GM23338 (cell line): ENCODE measurements at regions not wholly inside any gene's neighbourhood (a gene's known extent, or its start where the extent isn't known, plus 50 kb on each side); places are given as distances from the start of the nearest gene placed in this dataset.
A peak's percentile ranks its signal among the peaks of the same experiment; 100 is the strongest.
"Not testable (repeated sequence)": the region's sequence is repeated elsewhere in the genome, so short reads cannot be mapped to it uniquely, and the experiment has no call there.

Experiments used
- ATAC-seq: fragments of 200-7000 bp; cut with Tn5 transposase; 3 replicates; pipeline ENCODE4 v1.9.1; 2020
- DNase-seq: peaks from one replicate; pipeline ENCODE4 v3.0.0-alpha.2; 2015; ENCODE audit warnings: low spot score
- H2AFZ ChIP-seq: fragments of 200-600 bp; sonication (generic); 2 replicates; pipeline ENCODE4 v1.8.0; 2016; ENCODE audit warnings: antibody characterized with exemption, mild to moderate bottlenecking, moderate library complexity
- H3F3A ChIP-seq: fragments of 200-600 bp; sonication (generic); replicated peaks from 2 replicates; pipeline ENCODE4 v1.8.0; 2017; ENCODE audit warnings: antibody characterized with exemption, mixed run types, low read depth
- H3K27ac ChIP-seq: fragments of 200-600 bp; sonication (generic); 2 replicates; pipeline ENCODE4 v1.6.1; 2016; ENCODE audit warnings: low read depth
- H3K27me3 ChIP-seq: fragments of 200-600 bp; sonication (generic); 2 replicates; pipeline ENCODE4 v1.8.0; 2016; ENCODE audit warnings: mild to moderate bottlenecking, mixed run types, moderate library complexity; ENCODE audit not compliant: insufficient read depth
- H3K36me3 ChIP-seq: fragments of 200-600 bp; sonication (generic); 2 replicates; pipeline ENCODE4 v1.8.0; 2016; ENCODE audit warnings: mild to moderate bottlenecking; ENCODE audit not compliant: insufficient read depth
- H3K4me1 ChIP-seq: fragments of 200-600 bp; sonication (generic); 2 replicates; pipeline ENCODE4 v1.8.0; 2016; ENCODE audit warnings: mild to moderate bottlenecking, moderate library complexity; ENCODE audit not compliant: insufficient read depth
- H3K4me2 ChIP-seq: fragments of 200-600 bp; sonication (generic); 2 replicates; pipeline ENCODE4 v1.7.1; 2017; ENCODE audit warnings: mixed run types
- H3K4me3 ChIP-seq: fragments of 200-600 bp; sonication (generic); 2 replicates; pipeline ENCODE4 v1.6.1; 2016; ENCODE audit warnings: mixed run types
- H3K79me2 ChIP-seq: fragments of 200-600 bp; sonication (generic); replicated peaks from 2 replicates; pipeline ENCODE4 v1.8.0; 2017; ENCODE audit warnings: mild to moderate bottlenecking; ENCODE audit not compliant: insufficient read depth
- H3K9me2 ChIP-seq: fragments of 200-600 bp; sonication (generic); 2 replicates; pipeline ENCODE4 v1.8.0; 2017; ENCODE audit not compliant: insufficient read depth
- H4K20me1 ChIP-seq: fragments of 200-600 bp; sonication (generic); replicated peaks from 2 replicates; pipeline ENCODE4 v1.8.0; 2017; ENCODE audit warnings: mild to moderate bottlenecking; ENCODE audit not compliant: insufficient read depth
- H3K27ac Mint-ChIP-seq: 2 replicates; pipeline ENCODE4 v1.8.0; 2020; ENCODE audit warnings: inconsistent platforms, mild to moderate bottlenecking, moderate library complexity, mixed read lengths
- H3K27me3 Mint-ChIP-seq: 3 replicates; pipeline ENCODE4 v1.8.0; 2022; ENCODE audit warnings: low read depth, mild to moderate bottlenecking, moderate library complexity, mixed read lengths, inconsistent platforms; ENCODE audit not compliant: insufficient read depth, poor library complexity
- H3K36me3 Mint-ChIP-seq: 3 replicates; pipeline ENCODE4 v1.8.0; 2021; ENCODE audit warnings: low read depth, mild to moderate bottlenecking, inconsistent platforms, moderate library complexity, mixed read lengths
- H3K4me1 Mint-ChIP-seq: 3 replicates; pipeline ENCODE4 v1.8.0; 2020; ENCODE audit warnings: mild to moderate bottlenecking, inconsistent platforms, mixed read lengths
- H3K4me3 Mint-ChIP-seq: 3 replicates; pipeline ENCODE4 v1.8.0; 2021; ENCODE audit warnings: moderate library complexity, mild to moderate bottlenecking, inconsistent platforms, mixed read lengths
- H3K9me3 Mint-ChIP-seq: 3 replicates; pipeline ENCODE4 v1.8.0; 2020; ENCODE audit warnings: moderate library complexity, mild to moderate bottlenecking, inconsistent platforms, mixed read lengths
- EZH2 ChIP-seq: fragments of 200-600 bp; sonication (generic); IDR thresholded peaks from one replicate; pipeline ENCODE4 v1.8.0; 2017; ENCODE audit warnings: antibody characterized with exemption, mild to moderate bottlenecking, low read depth; ENCODE audit not compliant: unreplicated experiment
- POLR2AphosphoS5 ChIP-seq: IDR thresholded peaks from 2 replicates; pipeline ENCODE4 v1.6.1; 2016; ENCODE audit warnings: antibody characterized with exemption, low read depth
- STAT1 ChIP-seq: IDR thresholded peaks from one replicate; pipeline ENCODE4 v1.6.1; 2016; ENCODE audit warnings: antibody characterized with exemption; ENCODE audit not compliant: unreplicated experiment
- ZNF331 ChIP-seq: fragments of 250-450 bp; sonication (Bioruptor Pico); IDR thresholded peaks from 2 replicates; pipeline ENCODE4 v1.5.0; 2020; ENCODE audit warnings: low read depth, mild to moderate bottlenecking, moderate library complexity
- TF ChIP-seq, protein P1 (sequence below): fragments of 250-450 bp; sonication (Bioruptor Pico); IDR thresholded peaks from 2 replicates; pipeline ENCODE4 v1.5.0; 2020; ENCODE audit warnings: mild to moderate bottlenecking, moderate library complexity
- TF ChIP-seq, protein P2 (sequence below), 2 experiments: fragments of 200-600 bp in 1 of 2; sonication (generic) in 1 of 2; conservative IDR thresholded peaks; 2 replicates each; pipeline versions ENCODE4 v1.5.1 to v1.6.1; 2016 to 2017; ENCODE audit warnings: antibody characterized with exemption in 2 of 2, low read depth in 2 of 2, mild to moderate bottlenecking in 2 of 2, moderate library complexity in 1 of 2

DNA sequence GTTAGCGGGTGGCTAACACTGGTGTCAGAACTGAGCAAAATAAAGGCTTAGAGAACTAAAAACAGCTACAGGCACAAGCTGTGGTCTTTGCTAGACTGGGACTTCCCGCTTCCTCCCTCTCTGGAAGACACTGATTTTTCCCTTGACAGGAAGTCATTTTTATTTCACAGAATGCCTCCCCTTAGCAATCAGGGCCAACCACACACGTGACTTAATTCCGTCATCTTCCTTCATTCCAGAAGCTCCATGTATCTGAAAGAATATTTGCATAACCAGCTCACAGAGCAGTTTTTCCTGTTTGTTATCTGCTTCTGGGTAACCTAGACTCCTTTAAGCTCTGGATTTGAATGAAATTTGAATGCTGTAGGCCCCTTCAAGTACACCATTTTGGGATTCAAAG, 327.5 kb upstream of the FRG1 start:
- Histone ChIP-seq H3K4me2 (no peak overlapping the region), H3K9me2 (no peaks in the 10 kb centered on the region), H3K27me3 (no peaks in the 10 kb centered on the region), H3K36me3 (no peaks in the 10 kb centered on the region), H3K79me2 (no peaks in the 10 kb centered on the region), H3K4me3 (no peak overlapping the region), H3K4me1 (no peaks in the 10 kb centered on the region), H3K27ac (no peak overlapping the region), H2AFZ (no peak overlapping the region), H3F3A (no peaks in the 10 kb centered on the region), H4K20me1 (no peaks in the 10 kb centered on the region)
- Mint-ChIP-seq H3K4me3 (no peak overlapping the region), H3K27me3 (peaks cover 1% of the 10 kb centered on the region), H3K36me3 (peaks cover 15% of the 10 kb centered on the region), H3K27ac (no peak overlapping the region), H3K4me1 (no peaks in the 10 kb centered on the region), H3K9me3 (peaks cover 73% of the 10 kb centered on the region)
- DNase-seq (no peak), ATAC-seq (no peak)
- no peak for TF ChIP-seq ZNF331 (CRISPR knock-in tag)

DNA sequence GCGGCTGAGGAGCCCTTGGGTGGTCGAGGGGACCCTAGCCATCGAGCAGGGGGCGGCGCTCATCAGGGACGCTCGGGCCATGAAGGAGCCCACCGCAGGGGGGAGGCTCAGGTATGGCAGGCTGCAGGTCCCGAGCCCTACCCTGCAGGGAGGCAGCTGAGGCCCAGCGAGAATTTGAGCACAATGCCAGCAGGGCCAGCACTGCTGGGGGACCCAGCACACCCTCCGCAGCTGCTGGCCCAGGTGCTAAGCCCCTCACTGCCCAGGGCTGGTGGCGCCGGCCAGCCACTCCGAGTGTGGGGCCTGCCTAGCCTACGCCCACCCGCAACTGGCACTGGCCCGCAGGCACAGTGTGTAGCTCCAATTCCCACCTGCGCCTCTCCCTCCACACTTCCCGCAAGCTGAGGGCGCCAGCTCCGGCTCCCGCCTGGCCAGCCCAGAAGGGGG, 325.4 kb upstream of the FRG1 start:
- Mint-ChIP-seq H3K9me3 (peaks cover 66% of the 10 kb centered on the region), H3K27ac (no peak overlapping the region), H3K4me3 (no peak overlapping the region), H3K4me1 (no peaks in the 10 kb centered on the region), H3K27me3 (peaks cover 1% of the 10 kb centered on the region), H3K36me3 (peaks cover 15% of the 10 kb centered on the region)
- Histone ChIP-seq H3K27ac (no peak overlapping the region), H2AFZ (no peak overlapping the region), H3K4me3 (no peak overlapping the region), H4K20me1 (no peaks in the 10 kb centered on the region), H3F3A (no peaks in the 10 kb centered on the region), H3K4me1 (no peaks in the 10 kb centered on the region), H3K4me2 (no peak overlapping the region), H3K27me3 (no peaks in the 10 kb centered on the region), H3K9me2 (no peaks in the 10 kb centered on the region), H3K36me3 (no peaks in the 10 kb centered on the region), H3K79me2 (no peaks in the 10 kb centered on the region)
- TF ChIP-seq, protein P1, sequence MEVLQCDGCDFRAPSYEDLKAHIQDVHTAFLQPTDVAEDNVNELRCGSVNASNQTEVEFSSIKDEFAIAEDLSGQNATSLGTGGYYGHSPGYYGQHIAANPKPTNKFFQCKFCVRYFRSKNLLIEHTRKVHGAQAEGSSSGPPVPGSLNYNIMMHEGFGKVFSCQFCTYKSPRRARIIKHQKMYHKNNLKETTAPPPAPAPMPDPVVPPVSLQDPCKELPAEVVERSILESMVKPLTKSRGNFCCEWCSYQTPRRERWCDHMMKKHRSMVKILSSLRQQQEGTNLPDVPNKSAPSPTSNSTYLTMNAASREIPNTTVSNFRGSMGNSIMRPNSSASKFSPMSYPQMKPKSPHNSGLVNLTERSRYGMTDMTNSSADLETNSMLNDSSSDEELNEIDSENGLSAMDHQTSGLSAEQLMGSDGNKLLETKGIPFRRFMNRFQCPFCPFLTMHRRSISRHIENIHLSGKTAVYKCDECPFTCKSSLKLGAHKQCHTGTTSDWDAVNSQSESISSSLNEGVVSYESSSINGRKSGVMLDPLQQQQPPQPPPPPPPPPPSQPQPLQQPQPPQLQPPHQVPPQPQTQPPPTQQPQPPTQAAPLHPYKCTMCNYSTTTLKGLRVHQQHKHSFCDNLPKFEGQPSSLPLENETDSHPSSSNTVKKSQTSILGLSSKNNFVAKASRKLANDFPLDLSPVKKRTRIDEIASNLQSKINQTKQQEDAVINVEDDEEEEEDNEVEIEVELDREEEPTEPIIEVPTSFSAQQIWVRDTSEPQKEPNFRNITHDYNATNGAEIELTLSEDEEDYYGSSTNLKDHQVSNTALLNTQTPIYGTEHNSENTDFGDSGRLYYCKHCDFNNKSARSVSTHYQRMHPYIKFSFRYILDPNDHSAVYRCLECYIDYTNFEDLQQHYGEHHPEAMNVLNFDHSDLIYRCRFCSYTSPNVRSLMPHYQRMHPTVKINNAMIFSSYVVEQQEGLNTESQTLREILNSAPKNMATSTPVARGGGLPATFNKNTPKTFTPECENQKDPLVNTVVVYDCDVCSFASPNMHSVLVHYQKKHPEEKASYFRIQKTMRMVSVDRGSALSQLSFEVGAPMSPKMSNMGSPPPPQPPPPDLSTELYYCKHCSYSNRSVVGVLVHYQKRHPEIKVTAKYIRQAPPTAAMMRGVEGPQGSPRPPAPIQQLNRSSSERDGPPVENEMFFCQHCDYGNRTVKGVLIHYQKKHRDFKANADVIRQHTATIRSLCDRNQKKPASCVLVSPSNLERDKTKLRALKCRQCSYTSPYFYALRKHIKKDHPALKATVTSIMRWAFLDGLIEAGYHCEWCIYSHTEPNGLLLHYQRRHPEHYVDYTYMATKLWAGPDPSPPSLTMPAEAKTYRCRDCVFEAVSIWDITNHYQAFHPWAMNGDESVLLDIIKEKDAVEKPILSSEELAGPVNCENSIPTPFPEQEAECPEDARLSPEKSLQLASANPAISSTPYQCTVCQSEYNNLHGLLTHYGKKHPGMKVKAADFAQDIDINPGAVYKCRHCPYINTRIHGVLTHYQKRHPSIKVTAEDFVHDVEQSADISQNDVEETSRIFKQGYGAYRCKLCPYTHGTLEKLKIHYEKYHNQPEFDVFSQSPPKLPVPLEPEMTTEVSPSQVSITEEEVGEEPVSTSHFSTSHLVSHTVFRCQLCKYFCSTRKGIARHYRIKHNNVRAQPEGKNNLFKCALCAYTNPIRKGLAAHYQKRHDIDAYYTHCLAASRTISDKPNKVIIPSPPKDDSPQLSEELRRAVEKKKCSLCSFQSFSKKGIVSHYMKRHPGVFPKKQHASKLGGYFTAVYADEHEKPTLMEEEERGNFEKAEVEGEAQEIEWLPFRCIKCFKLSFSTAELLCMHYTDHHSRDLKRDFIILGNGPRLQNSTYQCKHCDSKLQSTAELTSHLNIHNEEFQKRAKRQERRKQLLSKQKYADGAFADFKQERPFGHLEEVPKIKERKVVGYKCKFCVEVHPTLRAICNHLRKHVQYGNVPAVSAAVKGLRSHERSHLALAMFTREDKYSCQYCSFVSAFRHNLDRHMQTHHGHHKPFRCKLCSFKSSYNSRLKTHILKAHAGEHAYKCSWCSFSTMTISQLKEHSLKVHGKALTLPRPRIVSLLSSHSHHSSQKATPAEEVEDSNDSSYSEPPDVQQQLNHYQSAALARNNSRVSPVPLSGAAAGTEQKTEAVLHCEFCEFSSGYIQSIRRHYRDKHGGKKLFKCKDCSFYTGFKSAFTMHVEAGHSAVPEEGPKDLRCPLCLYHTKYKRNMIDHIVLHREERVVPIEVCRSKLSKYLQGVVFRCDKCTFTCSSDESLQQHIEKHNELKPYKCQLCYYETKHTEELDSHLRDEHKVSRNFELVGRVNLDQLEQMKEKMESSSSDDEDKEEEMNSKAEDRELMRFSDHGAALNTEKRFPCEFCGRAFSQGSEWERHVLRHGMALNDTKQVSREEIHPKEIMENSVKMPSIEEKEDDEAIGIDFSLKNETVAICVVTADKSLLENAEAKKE (CRISPR knock-in tag): no peak
- TF ChIP-seq EZH2: no peak
- TF ChIP-seq, protein P2, sequence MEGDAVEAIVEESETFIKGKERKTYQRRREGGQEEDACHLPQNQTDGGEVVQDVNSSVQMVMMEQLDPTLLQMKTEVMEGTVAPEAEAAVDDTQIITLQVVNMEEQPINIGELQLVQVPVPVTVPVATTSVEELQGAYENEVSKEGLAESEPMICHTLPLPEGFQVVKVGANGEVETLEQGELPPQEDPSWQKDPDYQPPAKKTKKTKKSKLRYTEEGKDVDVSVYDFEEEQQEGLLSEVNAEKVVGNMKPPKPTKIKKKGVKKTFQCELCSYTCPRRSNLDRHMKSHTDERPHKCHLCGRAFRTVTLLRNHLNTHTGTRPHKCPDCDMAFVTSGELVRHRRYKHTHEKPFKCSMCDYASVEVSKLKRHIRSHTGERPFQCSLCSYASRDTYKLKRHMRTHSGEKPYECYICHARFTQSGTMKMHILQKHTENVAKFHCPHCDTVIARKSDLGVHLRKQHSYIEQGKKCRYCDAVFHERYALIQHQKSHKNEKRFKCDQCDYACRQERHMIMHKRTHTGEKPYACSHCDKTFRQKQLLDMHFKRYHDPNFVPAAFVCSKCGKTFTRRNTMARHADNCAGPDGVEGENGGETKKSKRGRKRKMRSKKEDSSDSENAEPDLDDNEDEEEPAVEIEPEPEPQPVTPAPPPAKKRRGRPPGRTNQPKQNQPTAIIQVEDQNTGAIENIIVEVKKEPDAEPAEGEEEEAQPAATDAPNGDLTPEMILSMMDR (conservative IDR thresholded peaks at IDR 0.05; ENCODE audit: low read depth in 2 of 2): 0 out of 4 replicates have a peak, but pooled peaks of 1 of the 2 experiments have one; percentile 8
- no peak for TF ChIP-seq POLR2AphosphoS5
- TF ChIP-seq STAT1: no peak
- ATAC-seq (no peak), DNase-seq (no peak)

DNA sequence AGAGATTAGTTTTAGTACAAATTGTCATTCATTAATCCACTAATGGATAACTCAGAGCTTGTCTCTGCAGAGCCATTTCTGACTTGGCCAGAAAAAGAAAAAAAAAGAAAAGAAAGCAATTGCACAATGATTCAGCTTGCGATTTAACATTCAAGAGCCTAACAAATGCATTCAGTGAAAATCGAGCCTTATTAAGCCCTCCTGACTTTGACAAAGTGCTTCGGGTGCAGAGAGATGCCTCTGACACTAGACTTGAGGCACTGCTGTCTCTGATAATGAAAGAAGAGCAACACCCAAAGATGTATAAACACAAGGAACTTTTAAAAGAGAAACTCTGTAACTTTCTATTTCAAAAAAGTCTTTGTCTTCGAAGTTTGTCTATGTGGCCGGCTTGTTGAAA, 322.9 kb upstream of the FRG1 start:
- not testable (repeated sequence) for H3K27me3 Mint-ChIP-seq, H3K4me2 ChIP-seq, H3K9me2 ChIP-seq, H3K4me1 ChIP-seq, ATAC-seq, H3K36me3 ChIP-seq, H3K27me3 ChIP-seq, H3K4me3 ChIP-seq, H3K79me2 ChIP-seq, H3K4me3 Mint-ChIP-seq, DNase-seq, H3F3A ChIP-seq, H3K4me1 Mint-ChIP-seq, H3K27ac Mint-ChIP-seq, H4K20me1 ChIP-seq, H2AFZ ChIP-seq, H3K27ac ChIP-seq
- Mint-ChIP-seq H3K36me3 (peaks cover 11% of the 10 kb centered on the region), H3K9me3 (peaks cover 47% of the 10 kb centered on the region)
